Sigmoid colon (tissue), 4 donors: ENCODE measurements at regions not wholly inside any gene's neighbourhood (a gene's known extent, or its start where the extent isn't known, plus 50 kb on each side); places are given as distances from the start of the nearest gene placed in this dataset.

Source experiments
- CTCF ChIP-seq, 4 experiments: fragments of 450-650 bp in 3 of 4; fragments of 200-600 bp in 1 of 4; IDR thresholded peaks; one replicate each; pipeline ENCODE4 v1.5.1; 2016 to 2019; ENCODE audit warnings: antibody characterized with exemption in 4 of 4, mild to moderate bottlenecking in 3 of 4, moderate library complexity in 2 of 4
- EP300 ChIP-seq, 4 donors: sonication (generic); formaldehyde crosslinking; IDR thresholded peaks; one replicate each; pipeline ENCODE4 v1.6.1; 2017; ENCODE audit warnings: antibody characterized with exemption in 4 of 4
- POLR2A ChIP-seq, 2 donors: fragments of 450-650 bp; IDR thresholded peaks; one replicate each; pipeline ENCODE4 v1.6.1; 2016; ENCODE audit warnings: antibody characterized with exemption in 2 of 2, mild to moderate bottlenecking in 2 of 2, moderate library complexity in 2 of 2
- POLR2AphosphoS5 ChIP-seq, 4 donors: sonication (generic); formaldehyde crosslinking; IDR thresholded peaks; one replicate each; pipeline ENCODE4 v1.6.1; 2017; ENCODE audit warnings: antibody characterized with exemption in 4 of 4

- no peak for TF ChIP-seq CTCF (IDR thresholded peaks at IDR 0.05)
- no peak for TF ChIP-seq POLR2A (IDR thresholded peaks at IDR 0.05)
- TF ChIP-seq POLR2AphosphoS5 (IDR thresholded peaks at IDR 0.05), result no peak
- no peak for TF ChIP-seq EP300 (IDR thresholded peaks at IDR 0.05)
These were observed 87.3 kb upstream of the RFLNA start for GRCh38 chr12:124207617-124208016.
